IMR-90 (cell line): ENCODE measurements at regions not wholly inside any gene's neighbourhood (a gene's known extent, or its start where the extent isn't known, plus 50 kb on each side); places are given as distances from the start of the nearest gene placed in this dataset.

Experiments used
- ATAC-seq: fragments of 200-7000 bp; cut with Tn5 transposase; 2 replicates; pipeline ENCODE4 v1.9.1; 2020; ENCODE audit warnings: low read depth, mild to moderate bottlenecking, moderate library complexity
- BruUV-seq: library from RNA; stranded (reverse); fragments of 400-500 nt; replicated peaks from 2 replicates; lab custom pipeline; 2021; lab: Mats Ljungman, UMichigan
- CTCF ChIA-PET: fragments of 300-600 bp; formaldehyde crosslinking; extraction: SDS; loops from one replicate; lab custom pipeline; 2021; ENCODE audit warnings: antibody characterized with exemption; lab: Yijun Ruan, JAX
- POLR2A ChIA-PET: fragments of 300-600 bp; sonication (Branson Sonifier 250); formaldehyde crosslinking; loops from one replicate; lab custom pipeline; 2022; ENCODE audit warnings: antibody characterized with exemption; ENCODE audit not compliant: unreplicated experiment; lab: Charles Lee
- DNase-seq: peaks from one replicate; pipeline ENCODE4 v3.0.0; 2013
- H2AFZ ChIP-seq: replicated peaks from 2 replicates; pipeline ENCODE3; 2013; ENCODE audit warnings: low read length, mild to moderate bottlenecking; ENCODE audit not compliant: poor library complexity
- H2AK5ac ChIP-seq: 2 replicates; pipeline ENCODE4 v1.6.1; 2013; ENCODE audit warnings: low read depth, low read length, inconsistent platforms
- H2AK9ac ChIP-seq: replicated peaks from 2 replicates; pipeline ENCODE3; 2013; ENCODE audit warnings: mild to moderate bottlenecking, low read depth, low read length, moderate library complexity; ENCODE audit not compliant: poor library complexity
- H2BK120ac ChIP-seq: 2 replicates; pipeline ENCODE4 v1.6.1; 2013; ENCODE audit warnings: low read depth, low read length, inconsistent platforms
- H2BK15ac ChIP-seq: 3 replicates; pipeline ENCODE4 v1.6.1; 2013; ENCODE audit warnings: low read depth, low read length, inconsistent platforms
- H2BK20ac ChIP-seq: 2 replicates; pipeline ENCODE4 v1.6.1; 2013; ENCODE audit warnings: low read depth, mild to moderate bottlenecking, inconsistent platforms, low read length, moderate library complexity
- H2BK5ac ChIP-seq: 2 replicates; pipeline ENCODE4 v1.6.1; 2013; ENCODE audit warnings: mild to moderate bottlenecking, low read depth, low read length, inconsistent platforms; ENCODE audit not compliant: poor library complexity, severe bottlenecking
- H3K14ac ChIP-seq: replicated peaks from 2 replicates; pipeline ENCODE4 v1.6.1; 2013; ENCODE audit warnings: low read depth, low read length, inconsistent platforms
- H3K18ac ChIP-seq: 2 replicates; pipeline ENCODE4 v1.6.1; 2013; ENCODE audit warnings: low read depth, low read length, control low read depth
- H3K23ac ChIP-seq: 2 replicates; pipeline ENCODE4 v1.6.1; 2013; ENCODE audit warnings: low read depth, low read length, inconsistent platforms
- H3K27ac ChIP-seq: 2 replicates; pipeline ENCODE4 v1.5.1; 2013; ENCODE audit warnings: mild to moderate bottlenecking, control low read depth, low read length; ENCODE audit not compliant: insufficient read depth
- H3K27me3 ChIP-seq: 2 replicates; pipeline ENCODE4 v1.6.1; 2013; ENCODE audit warnings: low read length; ENCODE audit not compliant: control insufficient read depth, insufficient read depth
- H3K36me3 ChIP-seq: 2 replicates; pipeline ENCODE4 v1.6.1; 2013; ENCODE audit warnings: low read length, mixed read lengths; ENCODE audit not compliant: control insufficient read depth, insufficient read depth
- H3K4ac ChIP-seq: 2 replicates; pipeline ENCODE4 v1.6.1; 2013; ENCODE audit warnings: low read depth, low read length, inconsistent platforms
- H3K4me1 ChIP-seq: 2 replicates; pipeline ENCODE4 v1.6.1; 2013; ENCODE audit warnings: low read length, mixed read lengths; ENCODE audit not compliant: control insufficient read depth, insufficient read depth
- H3K4me2 ChIP-seq: 2 replicates; pipeline ENCODE4 v1.6.1; 2013; ENCODE audit warnings: low read depth, mild to moderate bottlenecking, control low read depth, low read length, moderate library complexity
- H3K4me3 ChIP-seq: 2 replicates; pipeline ENCODE4 v1.5.1; 2013; ENCODE audit warnings: low read depth, mild to moderate bottlenecking, control low read depth, low read length, moderate library complexity; ENCODE audit not compliant: insufficient read depth
- H3K56ac ChIP-seq: 2 replicates; pipeline ENCODE4 v1.6.1; 2013; ENCODE audit warnings: low read length, inconsistent platforms; ENCODE audit not compliant: insufficient read depth; ENCODE audit errors: extremely low read depth
- H3K79me1 ChIP-seq, 2 experiments: 2 replicates each; pipeline ENCODE4 v1.6.1; 2013; ENCODE audit warnings: low read length in 2 of 2, inconsistent platforms in 1 of 2, low read depth in 1 of 2
- H3K9ac ChIP-seq: 2 replicates; pipeline ENCODE4 v1.6.1; 2013; ENCODE audit warnings: low read depth, low read length, control low read depth
- H3K9me1 ChIP-seq: 2 replicates; pipeline ENCODE4 v1.6.1; 2013; ENCODE audit warnings: low read length, inconsistent platforms; ENCODE audit not compliant: insufficient read depth
- H3K9me3 ChIP-seq: 2 replicates; pipeline ENCODE4 v1.6.1; 2013; ENCODE audit warnings: low read length; ENCODE audit not compliant: control insufficient read depth, insufficient read depth
- H4K20me1 ChIP-seq: 2 replicates; pipeline ENCODE4 v1.6.1; 2013; ENCODE audit warnings: low read length, inconsistent platforms; ENCODE audit not compliant: insufficient read depth
- H4K5ac ChIP-seq: 2 replicates; pipeline ENCODE4 v1.6.1; 2013; ENCODE audit warnings: mild to moderate bottlenecking, low read depth, low read length, control low read depth
- H4K8ac ChIP-seq, 2 experiments: 2 replicates each; pipeline ENCODE4 v1.6.1; 2013; ENCODE audit warnings: low read depth in 2 of 2, low read length in 2 of 2, control low read depth in 1 of 2, inconsistent platforms in 1 of 2
- H4K91ac ChIP-seq: 2 replicates; pipeline ENCODE4 v1.6.1; 2013; ENCODE audit warnings: low read depth, low read length, inconsistent platforms; ENCODE audit not compliant: insufficient read depth
- MAZ ChIP-seq: IDR thresholded peaks from 2 replicates; pipeline ENCODE4 v1.6.1; 2012; ENCODE audit warnings: low read depth, mild to moderate bottlenecking, low read length, improper control_type of control experiment, moderate library complexity, borderline replicate concordance
- RAD21 ChIP-seq: IDR thresholded peaks from 2 replicates; pipeline ENCODE4 v1.6.1; 2012; ENCODE audit warnings: low read length, improper control_type of control experiment
- RCOR1 ChIP-seq: IDR thresholded peaks from 2 replicates; pipeline ENCODE4 v1.6.1; 2012; ENCODE audit warnings: mild to moderate bottlenecking, low read length, improper control_type of control experiment; ENCODE audit not compliant: insufficient replicate concordance
- WGBS, 2 experiments: methylation state at CpG; one replicate each; pipeline versions ENCODE4 v1.1.5 to v1.1.7; 2013; ENCODE audit warnings: missing lambda C conversion rate in 2 of 2; ENCODE audit not compliant: insufficient read length in 1 of 2; ENCODE audit errors: extremely low coverage in 2 of 2; 5-methylcytosine and 5-hydroxymethylcytosine counted together
- dilution Hi-C: fragments of 300-500 bp; cut with HindIII; formaldehyde crosslinking; loops from one replicate; pipeline ENCODE4 v1.14.3; 2018; ENCODE audit warnings: low sequenced_read_pairs; ENCODE audit not compliant: unreplicated experiment
- in situ Hi-C: fragments of 300-500 bp; cut with MboI; formaldehyde crosslinking; loops from 3 replicates; pipeline ENCODE4 v1.14.3; 2019; ENCODE audit warnings: low sequenced_read_pairs, inconsistent platforms, mixed read lengths
- intact Hi-C: fragments of 100-400 bp; cut with micrococcal nuclease; formaldehyde crosslinking; loops from 2 replicates; pipeline ENCODE4 v1.10.0; 2022

DNA sequence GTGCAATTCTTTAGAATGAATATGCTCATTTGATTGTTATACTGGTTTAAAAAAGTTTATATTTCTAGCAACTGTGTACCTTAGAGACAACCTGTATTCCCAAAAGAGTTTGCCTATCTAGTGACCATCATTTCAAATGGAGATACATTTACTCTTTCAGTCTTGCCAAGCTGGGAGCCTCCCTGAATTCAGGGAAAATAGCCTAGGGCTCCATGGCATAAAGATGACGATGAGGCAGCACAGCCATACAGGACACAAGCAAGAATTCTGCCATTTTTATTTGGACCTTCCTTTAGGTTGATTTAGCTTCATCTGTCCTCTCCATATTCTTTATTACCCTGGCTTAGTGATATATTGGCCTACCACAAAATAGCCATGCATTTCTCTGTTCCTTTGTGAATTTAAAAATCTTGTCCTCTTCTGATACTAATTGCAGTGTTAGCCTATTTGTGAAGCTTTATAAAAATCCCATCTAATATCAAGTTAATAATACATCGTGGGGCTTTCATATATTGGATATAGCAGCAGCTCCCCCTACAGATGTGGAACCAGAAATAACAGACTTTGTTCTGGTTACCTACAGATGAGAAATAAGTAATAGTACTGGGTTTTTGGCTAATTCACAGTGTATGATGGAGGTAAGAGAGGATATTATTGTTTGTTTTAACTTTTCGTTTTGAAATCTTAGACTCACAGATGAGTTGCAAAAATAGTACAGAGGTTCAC is 1661.9 kb upstream of the PIK3C3 start:
- intact Hi-C loops (no loop called here), in situ Hi-C loops (no loop called here), dilution Hi-C loops (no loop called here)
- Histone ChIP-seq H2AK9ac (no peak overlapping the region), H3K9me1 (no peaks in the 10 kb centered on the region), H3K27ac (no peak overlapping the region), H2BK120ac (no peak overlapping the region), H3K23ac (no peak overlapping the region), H3K4me3 (no peak overlapping the region), H3K36me3 (no peaks in the 10 kb centered on the region), H3K14ac (no peak overlapping the region), H3K18ac (no peak overlapping the region), H2BK20ac (no peak overlapping the region), H4K5ac (no peak overlapping the region), H2BK15ac (no peak overlapping the region), H3K4ac (no peak overlapping the region), H3K9ac (no peak overlapping the region), H4K91ac (no peak overlapping the region), H3K79me1 (no peaks in the 10 kb centered on the region), H3K4me1 (no peaks in the 10 kb centered on the region), H3K4me2 (no peak overlapping the region), H4K8ac (no peak overlapping the region), H3K9me3 (no peaks in the 10 kb centered on the region), H2AFZ (no peak overlapping the region), H3K56ac (no peak overlapping the region), H4K20me1 (no peaks in the 10 kb centered on the region), H3K27me3 (no peaks in the 10 kb centered on the region), H2AK5ac (no peak overlapping the region), H2BK5ac (no peak overlapping the region)
- WGBS, 2 experiments, result no CpG with 5 or more reads among the region's 3 CpGs
- no TSS peak for BruUV-seq
- ChIA-PET CTCF (interaction anchor here (0.6 kb wide), 1 partner anchor 676 kb away, joined by 3 read pairs; no protein-coding TSS in a partner anchor), POLR2A (no interaction called here)
- TF ChIP-seq MAZ (no peak), RAD21 (peak; percentile 23; the same call in 1 of the 2 replicates), RCOR1 (no peak)
- DNase-seq (no peak), ATAC-seq (peak; percentile 48; the same call in 1 of the 2 replicates)
